DMS53 treated with DMSO at 0.1 percent for 48 hours (cell line): ENCODE measurements at regions not wholly inside any gene's neighbourhood (a gene's known extent, or its start where the extent isn't known, plus 50 kb on each side); places are given as distances from the start of the nearest gene placed in this dataset.

Source experiments
- DNase-seq: peaks from one replicate; lab custom pipeline; 2025; ENCODE audit not compliant: unreplicated experiment; lab: John Stamatoyannopoulos, UW

DNA sequence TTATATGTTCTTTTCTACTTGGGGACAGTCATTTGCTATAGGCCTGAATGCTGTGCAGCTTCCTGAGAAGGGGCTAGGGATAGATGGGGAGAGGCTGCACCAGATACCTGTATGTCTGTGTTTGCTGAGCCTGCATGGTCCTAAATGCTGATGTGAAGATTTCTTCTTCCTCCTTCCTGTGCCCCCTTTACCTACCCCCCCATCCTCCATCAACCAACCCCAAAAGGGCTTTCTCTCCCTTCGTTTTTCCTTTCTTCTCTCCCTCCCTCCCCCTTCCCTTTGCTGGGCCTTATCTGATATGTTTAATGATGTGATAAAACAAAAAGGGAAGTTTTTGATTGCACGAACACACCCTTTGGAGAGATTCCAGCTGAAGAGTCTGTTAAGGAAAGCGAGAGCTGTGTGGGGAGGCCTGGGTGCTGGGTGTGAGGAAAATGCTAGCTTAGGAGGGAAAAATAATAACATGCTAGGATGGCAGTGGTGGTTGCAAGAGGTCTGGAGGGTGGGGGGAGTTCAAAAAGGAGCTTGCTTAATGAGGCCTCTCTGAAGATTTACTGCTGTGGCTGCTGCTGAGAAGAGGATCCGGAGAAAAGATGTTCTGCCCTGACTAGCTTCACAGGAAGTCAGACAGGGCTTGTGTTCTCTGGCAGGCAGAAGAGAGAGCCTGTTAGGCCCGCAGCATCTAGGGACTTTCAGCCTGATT lies 101.8 kb downstream of the SAMD9 start:
- DNase-seq, result no peak

DNA sequence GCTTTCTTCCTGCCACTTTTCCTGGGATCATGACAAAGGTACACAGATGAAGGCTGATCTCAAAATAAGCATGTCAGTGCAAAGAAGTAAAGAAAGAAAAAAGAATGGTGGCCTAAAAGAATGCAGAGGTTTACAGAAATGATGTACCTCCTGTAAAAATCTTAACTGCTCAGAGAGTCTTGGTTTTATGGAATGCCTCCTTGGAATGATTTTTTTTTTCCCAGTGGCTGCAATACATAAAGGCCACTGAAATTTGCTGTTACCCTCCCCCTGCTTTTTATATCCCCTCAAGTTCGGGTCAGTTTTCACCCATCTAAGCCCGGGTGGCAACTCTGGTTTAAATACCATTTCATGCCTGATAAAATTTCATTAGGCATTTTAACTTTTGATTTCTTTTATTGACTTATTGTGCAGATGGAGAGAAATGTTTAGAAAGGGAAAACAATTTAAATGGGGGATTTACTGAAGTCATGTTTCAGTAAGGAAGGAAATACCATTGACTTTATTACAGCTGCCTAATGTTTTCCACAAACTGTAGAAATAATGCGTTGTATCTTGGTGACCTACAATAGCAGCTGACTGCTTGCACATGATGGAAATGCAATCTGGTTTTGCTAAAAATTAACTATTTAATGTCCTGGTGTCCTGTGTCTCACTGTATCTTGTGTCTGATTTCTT lies 102.5 kb downstream of the SAMD9 start:
- DNase-seq, result no peak

DNA sequence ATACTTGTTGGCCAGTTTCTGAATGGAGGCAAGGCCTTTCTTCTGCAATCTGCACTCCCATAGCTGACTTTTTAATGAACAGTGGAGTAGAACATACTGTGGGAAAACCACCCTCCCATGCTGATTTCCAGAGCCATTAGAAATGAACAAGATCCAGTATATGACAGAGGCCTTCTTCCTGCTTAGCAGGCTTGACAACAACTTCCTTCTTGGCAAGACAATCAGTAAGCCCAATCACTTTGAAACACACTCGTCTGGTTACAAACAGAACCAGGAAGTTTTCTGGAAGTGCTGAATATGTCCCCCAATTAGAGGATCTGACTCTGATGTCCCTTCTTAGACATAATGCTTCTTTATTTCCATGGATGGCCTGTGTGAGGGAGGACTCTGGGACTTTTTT lies 103.4 kb downstream of the SAMD9 start:
- DNase-seq, result no peak

DNA sequence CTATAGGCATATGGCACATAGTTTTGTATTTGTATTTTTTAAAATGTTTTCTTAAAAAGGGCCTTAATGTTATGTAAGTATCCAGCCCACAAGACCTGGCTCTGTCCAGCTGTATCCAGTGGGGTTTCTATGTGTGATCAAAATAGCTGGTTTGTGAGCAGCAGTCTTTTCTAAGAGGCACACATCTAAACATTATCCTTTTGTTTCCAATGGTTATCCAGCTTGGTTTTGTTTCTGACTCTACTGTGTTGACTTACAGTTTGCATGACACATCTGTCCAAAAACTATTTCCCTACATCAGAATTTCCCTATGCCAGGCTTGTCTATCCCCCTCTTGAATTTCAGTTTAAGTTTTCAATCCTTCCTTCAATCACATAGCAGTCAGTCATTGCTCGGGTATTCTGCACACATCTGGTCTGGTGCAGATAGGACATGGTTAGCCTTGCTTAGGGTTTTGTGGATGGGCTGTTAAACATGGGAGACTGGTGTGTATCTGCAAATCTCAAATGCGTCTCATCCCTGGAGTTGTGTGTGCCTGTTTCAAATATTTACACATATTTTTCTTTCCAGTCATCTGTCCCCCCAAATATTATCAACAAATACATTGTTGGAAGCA lies 104.2 kb downstream of the SAMD9 start:
- no peak for DNase-seq

DNA sequence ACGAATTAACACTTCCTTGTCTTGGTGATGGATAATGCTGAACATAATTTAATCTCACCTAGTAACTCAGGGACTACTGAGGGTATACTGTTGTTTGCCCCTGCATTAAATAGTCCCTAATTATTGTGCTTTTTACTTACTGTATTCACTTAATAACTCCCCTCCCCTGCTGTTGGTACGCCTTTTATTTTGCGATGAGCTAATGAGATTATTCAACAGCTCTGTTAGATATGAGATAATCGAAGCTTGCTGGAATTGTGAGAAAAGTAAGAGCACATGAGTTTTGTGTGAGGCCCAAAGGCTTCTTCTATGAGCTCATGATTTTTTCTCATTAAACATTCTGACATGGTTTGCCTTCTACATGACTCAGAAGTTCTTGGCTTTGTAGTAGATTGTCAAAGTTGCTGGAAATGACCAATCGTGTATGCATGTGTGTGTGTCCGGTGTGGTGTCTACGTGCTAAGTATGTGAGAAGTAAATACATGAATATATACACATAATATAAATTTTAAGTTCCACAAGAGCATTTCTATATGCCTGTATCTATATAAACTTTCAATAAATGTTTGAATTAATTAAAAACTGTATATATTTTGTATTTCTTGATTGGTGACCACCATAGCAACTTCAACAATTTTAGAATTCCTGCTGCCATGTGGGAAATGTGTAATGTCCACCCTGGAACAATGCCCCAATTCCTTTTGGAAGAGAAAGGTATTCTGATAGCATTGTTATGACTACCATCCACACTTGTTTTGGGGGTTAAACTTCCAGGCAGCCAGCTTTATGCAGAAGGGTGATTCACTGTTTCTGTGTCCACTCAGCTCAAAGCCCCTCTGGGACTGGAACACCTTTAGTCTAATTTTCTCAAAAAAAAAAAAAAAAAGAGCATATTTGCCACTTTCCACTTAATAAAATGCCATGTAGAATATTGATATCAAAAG lies 106.2 kb downstream of the SAMD9 start:
- DNase-seq, result no peak

DNA sequence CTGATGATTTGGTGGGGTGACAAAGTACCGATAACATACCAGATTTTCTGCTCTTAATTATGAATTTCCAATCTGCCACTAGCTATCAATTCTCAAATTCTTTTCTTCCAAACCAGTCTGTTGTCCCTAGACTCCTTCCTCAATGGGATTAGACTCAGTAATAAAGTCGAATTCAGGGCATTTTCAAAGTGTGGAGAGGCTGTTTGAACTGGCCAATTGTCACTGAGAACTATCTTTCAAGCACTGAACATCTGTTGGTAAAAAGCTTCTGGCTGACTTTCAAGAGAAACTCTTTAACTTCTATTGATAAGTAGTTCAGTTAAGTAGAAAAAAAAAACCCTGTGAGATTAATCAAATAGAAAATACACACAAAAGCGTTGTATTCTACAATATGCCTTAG lies 108.9 kb downstream of the SAMD9 start:
- no peak for DNase-seq

DNA sequence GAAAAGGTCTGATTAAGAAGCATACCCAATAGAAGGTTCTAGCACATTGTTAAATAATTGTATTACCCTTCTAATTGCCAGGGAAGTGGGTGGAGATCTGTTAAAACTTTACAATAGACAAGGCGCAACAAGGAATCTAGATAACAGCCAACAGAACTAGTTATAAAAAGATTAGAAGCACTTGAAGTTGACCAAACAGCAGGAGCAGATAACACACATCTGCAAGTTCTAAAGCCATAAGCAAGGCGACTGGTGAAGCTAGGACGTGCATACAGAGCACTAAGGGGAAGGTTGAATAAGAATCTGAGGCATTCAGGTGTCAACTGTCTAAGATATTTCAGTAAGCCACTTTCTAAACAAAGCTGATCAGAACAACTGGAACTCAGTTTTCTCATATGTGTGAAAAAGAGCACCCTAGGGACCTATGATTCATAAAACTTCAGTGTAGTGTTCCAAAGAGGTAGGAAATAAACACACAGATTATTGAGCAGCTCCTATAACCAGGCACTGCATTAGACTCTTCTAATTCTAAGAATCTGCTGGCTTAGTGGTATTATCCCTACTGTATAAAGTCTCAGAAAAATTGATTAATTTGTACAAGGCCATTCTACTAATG lies 111.2 kb downstream of the SAMD9 start:
- no peak for DNase-seq

DNA sequence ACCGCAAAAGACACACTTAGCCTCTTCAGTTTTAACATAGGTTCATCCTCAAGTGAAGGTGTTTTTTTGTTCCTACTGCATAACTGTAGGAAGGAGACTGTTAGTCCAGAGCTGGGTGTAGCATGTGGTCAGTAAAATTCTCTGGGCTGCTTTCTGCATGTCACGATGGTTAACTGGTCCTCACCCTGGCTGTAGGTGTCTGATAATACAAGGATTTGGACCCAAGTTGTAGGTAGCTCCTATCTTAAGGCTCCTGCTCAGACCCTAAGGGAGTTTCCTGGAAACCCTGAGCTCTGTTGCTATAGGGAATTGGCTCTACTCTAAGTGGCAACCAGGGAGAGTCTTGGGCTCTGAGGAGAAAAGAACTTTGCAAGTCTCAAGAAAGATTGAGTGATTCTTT lies 112.9 kb downstream of the SAMD9 start:
- no peak for DNase-seq

DNA sequence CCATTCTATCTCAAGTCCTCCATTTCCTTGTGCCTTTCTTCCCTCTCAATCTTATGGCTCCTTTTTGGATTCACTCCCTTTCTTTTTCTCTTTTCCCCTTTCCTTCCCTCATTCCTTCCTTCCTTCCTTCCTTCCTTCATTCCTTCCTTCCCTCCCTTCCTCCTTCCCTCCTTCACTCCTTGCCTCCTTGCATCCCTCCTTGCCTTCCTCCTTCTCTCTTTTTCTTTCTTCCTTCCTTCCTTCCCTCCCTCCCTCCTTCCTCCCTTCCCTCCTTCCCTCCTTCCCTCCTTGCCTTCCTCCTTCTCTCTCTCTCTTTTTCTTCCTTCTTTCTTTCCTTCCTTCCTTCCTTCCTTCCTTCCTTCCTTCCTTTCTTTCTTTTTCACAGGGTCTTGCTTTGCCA lies 120.1 kb downstream of the SAMD9 start:
- DNase-seq, result no peak

DNA sequence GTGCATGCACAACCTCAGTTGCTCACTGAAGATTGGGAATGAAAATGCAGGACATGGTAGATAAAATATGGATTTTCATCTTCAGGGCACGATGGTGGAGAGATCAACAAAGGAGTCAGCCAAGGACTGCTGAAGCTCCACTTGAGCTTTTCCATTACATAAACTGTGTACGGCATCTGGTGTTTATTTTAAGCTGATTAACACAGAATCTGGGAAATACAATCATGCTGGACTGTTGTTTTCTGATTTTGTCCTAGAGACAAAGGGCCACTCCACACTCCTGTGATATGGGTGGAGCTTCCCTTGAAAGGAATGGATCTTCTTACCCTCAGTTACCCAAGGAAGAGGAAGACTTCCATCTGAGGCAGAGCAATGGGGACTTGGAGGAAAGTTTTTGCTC lies 120.6 kb downstream of the SAMD9 start:
- DNase-seq, result no peak

DNA sequence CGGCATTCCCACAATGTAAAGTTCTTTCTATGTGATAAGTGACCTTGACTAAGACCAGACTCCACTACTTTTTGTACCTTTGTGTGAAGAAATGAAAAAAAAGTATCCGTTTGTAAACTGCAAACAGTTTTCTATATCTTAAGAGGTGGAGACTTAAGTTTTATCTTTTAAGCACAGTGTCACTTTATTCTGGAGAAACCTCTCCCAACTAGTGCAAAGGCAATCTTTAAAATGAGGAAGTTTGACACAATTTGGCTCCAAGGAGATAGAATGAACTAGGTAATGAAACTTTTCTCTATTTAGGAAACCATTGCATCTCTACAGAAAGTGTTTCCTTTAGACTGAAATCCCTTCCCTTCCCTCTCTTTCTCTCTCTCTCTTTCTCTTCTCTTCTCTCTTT lies 122.9 kb downstream of the SAMD9 start:
- DNase-seq, result no peak

DNA sequence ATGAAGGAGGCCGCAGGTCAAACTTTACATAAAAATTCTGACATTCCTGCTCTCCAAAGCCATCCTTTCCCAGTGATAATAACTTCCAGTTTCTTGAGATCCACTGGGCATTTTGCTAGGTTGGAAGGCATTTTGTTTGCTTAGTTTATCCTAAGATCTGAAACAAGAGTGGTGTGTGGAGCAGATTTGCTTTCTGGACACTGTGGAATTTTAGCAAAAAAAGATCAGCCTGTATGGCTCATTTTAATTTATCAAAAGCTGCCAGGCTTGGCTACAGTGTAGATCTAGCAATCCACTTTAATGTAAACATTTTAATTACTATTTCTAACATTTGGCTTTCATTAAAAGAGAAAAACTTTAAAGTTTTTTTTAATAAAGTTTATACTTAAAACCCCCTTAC lies 124.8 kb downstream of the SAMD9 start:
- DNase-seq, result no peak

DNA sequence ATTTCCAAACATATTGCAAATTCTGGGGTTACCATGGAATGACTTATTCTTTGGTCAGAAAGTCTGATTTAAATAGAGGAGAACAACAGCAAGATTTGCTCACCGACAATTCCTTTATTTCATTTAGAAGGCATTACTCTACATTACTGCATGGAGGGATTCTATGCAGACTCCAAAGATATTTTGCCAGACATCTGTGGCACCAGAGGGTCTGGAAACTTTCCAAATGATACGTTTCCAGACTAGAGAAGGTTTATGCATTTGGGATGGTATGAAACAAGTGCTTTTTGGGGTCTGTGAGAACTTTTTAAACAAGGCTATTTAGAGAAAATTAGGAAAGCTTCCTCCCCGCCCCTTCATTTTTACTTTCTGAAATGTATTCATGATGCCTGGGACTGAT lies 125.3 kb downstream of the SAMD9 start:
- no peak for DNase-seq

DNA sequence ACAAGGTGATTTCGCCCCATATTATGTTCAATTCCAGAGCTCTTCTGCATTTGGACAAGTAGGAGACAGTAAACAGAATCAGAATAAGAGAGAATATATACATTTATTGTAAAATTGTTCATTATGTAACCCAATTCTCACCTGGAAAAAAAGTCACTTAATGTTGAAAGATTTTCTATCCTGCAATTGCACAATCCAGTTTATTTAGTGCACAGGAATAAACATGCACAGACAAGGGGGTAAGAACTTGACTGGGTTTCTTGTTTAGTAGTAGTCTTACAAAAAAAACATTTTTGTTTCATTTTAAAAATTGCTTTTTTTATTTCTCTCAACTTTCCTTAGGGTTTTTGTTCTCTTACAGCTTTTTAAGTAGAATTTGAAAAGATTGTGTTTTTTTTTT lies 126.6 kb downstream of the SAMD9 start:
- no peak for DNase-seq

DNA sequence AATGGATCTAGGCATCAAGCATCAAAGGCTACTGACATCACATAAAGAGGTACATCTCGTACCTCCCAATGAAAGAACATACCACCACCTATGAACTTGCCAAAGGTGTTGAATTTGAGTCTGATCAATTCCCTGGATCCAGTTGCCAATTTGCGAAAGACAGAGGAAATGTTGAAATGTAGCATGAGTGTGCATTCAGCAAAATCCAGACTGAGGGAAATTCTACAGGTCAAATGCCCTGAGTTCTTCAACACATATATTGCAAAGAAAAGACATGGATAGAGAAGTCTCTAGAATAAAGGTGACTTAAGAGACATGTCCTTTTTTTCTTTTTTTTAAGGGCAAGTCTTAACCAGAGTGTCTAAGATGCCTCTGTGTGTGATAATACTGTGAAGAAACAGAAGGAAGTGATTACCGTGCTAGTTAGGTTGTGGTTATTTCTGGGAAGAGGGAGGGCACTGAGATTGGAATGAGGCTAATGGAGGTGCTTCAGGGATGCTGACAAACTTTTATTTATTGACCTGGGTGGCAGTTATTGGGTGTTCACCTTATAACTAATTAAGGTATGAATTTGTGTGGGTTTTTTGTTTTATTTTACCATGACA lies 128.7 kb downstream of the SAMD9 start:
- no peak for DNase-seq

DNA sequence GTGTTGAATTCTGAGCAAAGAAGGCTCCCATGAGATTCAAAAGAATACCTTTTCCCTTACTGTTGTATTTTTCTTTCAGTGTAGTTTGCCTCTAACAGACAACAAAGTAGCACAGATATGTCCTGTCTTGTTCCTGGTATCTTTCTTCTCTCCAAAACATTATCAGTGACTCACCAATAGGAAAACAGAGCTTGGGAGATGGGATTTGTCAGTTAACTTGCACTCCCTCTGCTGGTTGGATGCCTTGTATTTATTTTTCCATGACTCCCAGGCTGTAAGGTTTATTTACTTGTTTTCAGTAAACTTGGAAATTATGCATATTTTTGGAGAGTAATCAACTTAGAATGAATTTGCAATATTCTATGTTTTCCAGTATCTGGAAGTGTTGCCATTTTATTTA lies 129.7 kb downstream of the SAMD9 start:
- DNase-seq, result peak; percentile 13

DNA sequence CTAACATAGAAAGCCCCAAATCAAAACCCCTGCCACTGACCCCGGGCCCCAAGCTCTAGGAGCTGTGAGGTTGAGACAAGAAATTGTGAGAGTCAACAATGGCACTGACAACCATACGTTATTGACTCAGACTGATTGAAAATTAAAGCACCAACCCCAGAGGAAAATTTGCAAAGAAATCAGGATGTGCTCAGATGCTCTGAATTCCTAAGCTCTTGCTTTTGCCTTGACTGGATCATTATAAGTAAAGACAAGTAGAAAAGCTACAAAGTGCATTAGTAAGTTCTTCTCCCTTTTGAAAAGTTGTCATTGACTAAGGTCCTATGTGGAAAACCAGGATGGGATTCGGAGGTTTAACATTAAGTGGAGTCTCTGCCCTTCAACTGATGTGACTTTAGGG lies 130.2 kb downstream of the SAMD9 start:
- no peak for DNase-seq

DNA sequence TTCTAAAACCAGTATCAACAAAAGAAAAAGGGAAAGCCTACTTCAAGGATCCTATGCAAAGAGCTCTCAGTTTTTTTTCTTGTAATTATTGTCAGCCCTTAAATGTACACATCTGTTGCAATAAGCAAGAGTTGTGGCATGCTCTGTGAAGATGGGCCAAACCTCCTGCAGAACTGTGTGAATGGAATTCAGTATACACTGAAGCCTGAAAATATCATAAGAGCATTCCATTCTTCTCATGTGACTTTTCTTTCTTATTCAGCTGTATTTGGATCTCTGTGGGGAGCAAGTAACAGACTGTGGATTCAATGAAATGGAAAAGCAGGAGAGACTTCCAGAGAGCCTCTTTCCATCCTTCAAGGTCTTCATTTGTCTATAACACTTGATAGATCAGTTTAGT lies 130.7 kb downstream of the SAMD9 start:
- no peak for DNase-seq

DNA sequence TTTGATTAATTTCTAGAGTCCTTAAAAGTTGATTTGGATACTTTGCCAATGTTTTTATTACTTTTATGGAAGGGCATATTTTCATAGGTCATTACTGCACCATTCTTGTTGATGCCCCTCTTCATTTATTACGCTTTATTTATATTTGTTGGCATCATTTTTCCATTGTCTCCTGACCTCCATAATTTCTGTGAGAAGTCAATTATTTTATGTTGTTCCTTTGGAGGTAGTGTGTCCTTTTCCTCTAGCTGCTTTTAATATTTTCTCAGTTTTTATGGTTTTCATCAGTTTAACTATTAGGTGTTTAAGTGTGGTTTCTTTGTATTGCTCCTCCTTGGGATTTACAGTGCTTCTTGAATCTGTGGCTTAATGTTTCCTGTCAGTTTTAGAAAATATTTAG lies 134.9 kb downstream of the SAMD9 start:
- no peak for DNase-seq

DNA sequence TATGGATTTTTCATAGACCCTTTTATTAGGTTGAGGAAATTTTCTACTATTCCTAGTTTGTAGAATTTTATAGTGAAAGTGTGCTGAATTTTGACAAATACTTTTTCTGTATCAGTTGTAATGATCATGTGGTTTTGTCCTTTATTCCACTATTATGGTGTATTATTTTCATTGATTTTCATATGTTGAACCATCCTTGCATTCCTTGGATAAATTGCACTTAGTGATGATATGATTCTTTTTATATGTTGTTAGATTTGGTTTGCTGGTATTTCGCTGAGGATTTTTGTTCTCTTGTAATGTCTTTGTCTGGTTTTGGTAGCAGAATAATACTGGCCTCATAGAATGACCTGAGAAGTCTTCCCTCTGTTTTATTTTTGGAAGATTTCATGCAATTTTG lies 140.6 kb upstream of the CDK6 start:
- DNase-seq, result no peak

DNA sequence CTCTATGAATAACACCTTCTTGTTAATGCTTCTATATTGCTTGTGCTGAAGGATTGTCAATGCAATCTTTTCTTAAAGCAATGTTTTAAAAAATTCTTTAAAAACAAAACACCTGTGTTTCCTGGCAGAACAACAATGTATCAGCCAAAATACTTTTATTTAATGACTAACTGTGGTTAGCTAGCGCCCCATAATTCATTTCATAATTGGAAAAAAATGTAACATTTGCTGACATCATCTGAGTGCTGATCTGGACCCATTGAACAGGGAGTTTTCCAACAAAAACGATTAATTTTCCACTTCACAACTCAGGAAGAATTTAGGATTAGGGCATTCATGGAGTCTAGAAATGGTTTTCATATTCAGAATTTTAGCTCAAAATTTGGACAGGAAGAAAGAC lies 137.6 kb upstream of the CDK6 start:
- DNase-seq, result no peak
